DMS 273 (cell line): ENCODE measurements at regions not wholly inside any gene's neighbourhood (a gene's known extent, or its start where the extent isn't known, plus 50 kb on each side); places are given as distances from the start of the nearest gene placed in this dataset.
"Not testable (repeated sequence)": the region's sequence is repeated elsewhere in the genome, so short reads cannot be mapped to it uniquely, and the experiment has no call there.

Experiments used
- DNase-seq: peaks from one replicate; lab custom pipeline; 2025; ENCODE audit not compliant: unreplicated experiment; lab: John Stamatoyannopoulos, UW

DNA sequence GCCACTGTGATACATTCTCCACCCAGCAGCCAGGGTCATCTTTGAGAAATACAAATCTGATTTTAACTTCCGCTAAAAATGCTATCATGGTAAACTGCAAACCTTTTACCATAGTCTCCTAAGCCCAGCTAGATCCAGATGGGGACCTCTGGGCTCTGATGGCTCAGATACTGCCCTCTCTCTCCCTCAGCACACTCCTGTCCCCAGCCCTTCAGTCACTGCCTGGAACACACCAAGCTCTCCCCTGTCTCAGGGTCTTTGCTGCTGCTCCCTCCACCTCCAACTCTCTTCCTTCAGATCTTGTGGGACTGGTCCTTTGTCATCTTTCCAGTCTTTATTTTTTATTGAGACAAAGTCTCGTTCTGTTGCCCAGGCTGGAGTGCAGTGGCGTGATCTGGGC is 65.1 kb downstream of the SPRY4 start:
- no peak for DNase-seq

DNA sequence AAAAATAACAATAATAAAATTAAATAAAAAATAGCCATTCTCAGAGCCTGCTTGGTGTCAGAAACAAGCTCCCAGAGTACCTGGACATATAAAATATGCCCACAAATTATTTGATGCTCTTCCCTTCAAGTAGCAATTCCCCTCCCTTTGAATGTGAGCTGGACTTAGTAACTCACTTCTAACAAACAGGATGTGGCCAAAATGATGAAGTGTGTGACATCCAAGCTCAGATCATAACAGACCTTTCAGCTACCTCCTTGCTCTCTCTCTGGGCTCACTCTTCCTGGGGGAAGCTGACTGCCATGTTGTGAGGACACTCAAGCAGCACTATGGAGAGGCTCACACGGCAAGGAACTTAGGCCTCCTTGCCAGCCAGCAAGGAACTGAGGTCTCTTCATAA is 69.0 kb downstream of the SPRY4 start:
- DNase-seq: no peak

DNA sequence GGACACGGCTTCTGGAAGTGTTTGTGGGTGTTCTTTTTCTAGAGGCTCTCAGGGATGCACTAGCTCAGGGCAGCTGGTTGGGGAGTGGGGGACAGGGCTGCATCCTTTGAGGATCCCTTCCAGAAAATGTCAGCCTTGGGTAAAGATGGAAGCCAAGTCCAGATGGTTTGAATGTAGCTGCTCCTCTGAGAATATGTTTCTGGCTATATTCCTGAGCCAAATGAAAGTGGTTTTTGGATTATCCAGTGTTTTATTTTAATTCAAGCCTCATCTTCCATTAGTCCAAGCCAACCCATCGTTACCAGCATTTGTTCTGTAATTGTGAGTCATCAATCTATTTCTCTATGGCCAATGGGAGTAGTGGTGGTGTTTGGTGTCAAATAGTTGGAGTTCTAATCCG is 70.4 kb downstream of the SPRY4 start:
- DNase-seq: no peak

DNA sequence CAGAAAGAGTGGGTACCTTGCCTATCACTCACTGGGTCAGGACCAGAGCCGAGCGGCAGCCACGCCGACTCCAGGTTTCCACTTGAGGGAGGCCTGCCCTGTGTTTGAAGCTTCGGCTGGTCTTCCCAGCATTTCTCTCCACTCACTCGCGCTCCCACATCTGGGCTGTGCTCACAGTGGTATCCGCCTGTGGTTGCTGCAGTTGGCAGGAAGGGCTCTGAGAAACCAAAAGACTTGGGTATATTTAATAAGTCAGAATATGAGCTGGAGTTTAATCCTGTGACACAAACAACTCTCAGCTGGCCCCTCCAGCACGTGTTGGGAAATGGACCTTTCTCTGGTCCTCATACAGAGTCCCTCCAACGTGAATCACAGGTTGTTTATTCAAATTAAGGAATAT is 70.9 kb downstream of the SPRY4 start:
- no peak for DNase-seq

DNA sequence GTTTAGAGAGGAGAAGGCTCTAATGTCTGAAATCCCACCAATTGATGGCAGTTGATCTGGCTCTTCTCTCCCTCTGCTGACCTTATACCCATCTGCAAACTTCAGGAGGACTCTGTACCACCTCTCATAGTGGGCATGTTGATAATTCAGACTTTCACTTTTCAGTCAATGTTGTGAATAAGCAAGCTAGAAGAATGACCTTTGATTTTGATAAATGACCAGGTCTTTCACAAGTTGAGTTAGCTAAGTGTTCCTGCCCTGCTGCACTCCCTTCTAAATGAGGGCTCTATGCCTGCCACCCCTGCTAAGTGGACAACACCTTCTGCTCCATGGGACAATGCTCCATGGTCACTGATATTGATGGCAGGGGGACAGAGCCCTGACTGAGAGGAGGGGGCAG is 74.7 kb downstream of the SPRY4 start:
- DNase-seq: no peak

DNA sequence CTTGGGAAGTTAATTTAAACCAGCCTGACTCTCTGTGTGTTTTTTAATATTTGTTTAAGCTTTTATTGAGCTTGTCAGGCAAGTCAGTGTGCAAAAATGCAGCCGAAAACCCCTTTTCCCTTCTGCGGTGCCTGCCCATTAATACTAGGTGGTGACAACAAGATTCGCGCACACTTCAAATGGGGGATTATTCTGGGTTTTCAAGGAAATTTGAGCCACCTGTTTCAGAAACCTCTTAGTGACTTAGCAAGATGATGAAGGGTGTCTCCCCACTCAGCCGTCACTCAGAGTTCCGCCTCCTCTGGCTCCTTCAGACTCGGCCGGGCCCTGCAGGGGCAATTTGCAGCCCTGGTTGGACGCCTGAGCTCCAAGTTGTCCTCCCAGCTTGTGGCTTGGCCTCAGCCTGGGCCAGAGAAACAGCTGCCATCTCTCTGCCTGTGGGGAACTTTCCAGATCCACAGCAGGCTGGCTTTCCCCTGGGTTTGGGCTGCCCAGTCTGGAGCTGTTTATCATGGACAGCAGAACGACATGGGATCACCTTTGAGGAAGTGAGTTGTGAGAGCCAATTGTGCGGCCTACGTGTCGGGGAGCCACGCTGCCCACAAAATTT is 75.9 kb downstream of the SPRY4 start:
- DNase-seq: no peak

DNA sequence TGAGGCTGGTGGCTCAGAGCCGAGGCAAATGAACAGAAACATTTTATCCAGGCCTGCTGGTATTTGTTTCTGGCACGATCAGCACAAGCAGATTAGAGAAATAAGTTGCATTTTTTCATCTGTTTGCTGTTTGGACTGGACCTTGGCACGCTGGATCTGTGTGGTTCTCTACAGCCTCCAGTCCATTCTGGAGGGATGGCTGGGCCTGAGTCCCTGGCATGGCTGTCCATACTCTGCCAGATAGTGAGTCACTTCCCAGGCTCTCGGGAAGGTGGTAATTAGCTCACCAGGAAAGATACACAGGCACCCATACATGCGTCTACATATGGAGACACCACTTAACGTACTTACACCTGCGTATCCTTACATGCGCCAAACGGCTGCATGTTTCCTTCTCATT is 78.6 kb downstream of the SPRY4 start:
- DNase-seq: no peak

DNA sequence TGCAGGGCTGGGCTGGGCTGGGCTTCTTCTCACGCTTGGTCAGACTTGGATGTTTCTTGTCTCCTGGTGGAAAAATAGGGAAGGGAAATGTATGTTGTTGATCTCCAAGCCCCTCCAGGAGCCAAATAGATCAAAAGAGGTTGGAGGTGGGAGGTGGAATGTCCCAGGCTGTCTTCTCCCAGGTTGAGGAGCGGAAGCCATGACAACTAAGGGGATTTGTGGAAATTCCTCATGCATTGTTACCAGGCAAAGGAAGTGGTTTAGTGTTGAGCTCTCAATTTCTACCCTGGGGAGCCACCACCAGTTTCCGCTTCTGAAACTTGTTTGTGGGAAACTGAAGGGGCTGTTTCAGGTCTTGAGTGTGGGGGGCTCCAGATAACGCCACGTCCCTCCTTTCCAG is 79.0 kb downstream of the SPRY4 start:
- DNase-seq: no peak

DNA sequence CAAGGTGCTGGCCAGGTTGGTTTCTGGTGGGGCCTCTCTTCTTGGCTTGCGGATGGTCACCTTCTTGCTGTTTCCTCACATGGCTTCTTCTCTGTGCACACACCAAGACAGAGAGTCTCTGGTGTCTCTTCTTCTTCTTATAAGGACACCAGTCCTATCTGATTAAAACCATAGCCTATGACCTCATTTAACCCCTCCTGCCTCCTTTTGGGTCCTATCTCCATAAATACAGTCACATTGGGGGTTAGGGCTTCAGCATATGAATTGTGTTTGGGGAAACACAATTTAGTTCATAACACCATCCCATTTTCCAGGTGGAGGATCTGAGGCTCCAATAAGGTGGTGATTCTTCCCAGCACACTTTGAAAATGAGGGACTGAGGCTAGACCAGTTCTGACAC is 80.4 kb downstream of the SPRY4 start:
- DNase-seq: no peak

DNA sequence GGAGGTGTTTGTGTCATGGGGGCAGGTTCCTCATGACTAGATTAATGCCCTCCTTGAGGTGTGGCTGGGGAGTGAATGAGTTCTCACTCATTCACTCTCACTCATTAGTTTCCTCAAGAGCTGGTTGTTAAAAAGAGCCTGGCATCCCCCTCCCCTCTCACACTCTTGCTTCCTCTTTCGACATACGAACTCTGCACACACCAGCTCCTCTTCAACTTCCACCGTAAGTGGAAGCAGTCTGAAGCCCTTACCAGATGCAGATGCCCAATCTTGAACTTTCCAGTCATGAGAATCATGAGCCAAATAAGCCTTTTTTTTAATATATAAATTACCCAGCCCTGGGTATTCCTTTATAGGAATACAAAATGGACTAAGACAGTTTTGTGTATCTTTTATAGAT is 82.5 kb downstream of the SPRY4 start:
- no peak for DNase-seq

DNA sequence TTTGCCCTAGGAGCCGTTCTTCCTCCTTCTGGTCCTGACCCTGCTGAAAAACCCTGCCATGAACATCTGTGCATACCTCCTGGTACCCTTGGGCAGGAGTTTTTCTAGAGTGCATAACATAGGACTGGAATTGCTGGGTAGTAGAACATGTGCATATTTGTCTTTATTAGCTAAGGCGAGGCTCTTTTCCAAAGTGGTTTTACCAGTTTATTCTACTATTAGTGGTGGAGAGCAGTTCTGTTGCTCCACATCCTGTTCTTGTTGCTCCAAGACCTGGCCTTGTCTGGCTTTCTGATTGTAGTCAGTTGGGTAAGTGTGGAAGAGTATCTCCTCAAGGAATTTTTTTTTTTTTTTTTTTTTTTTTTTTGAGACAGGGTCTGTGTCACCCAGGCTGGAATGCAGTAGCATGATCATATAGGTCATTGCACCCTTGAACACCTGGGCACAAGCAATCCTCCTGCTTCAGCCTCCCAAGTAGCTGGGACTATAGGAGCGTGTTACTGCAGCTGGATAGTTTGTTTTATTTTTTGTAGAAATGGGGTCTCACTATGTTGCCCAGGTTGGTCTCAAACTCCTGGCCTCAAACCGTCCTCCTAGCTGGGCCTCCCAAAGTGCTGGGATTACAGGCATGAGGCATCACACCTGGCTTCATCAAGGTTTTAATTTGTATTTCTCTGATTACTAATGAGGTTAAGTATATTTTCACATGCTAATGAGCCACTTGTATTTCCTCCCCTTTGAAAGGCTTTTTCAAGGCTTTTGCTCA is 85.2 kb downstream of the SPRY4 start:
- no peak for DNase-seq

DNA sequence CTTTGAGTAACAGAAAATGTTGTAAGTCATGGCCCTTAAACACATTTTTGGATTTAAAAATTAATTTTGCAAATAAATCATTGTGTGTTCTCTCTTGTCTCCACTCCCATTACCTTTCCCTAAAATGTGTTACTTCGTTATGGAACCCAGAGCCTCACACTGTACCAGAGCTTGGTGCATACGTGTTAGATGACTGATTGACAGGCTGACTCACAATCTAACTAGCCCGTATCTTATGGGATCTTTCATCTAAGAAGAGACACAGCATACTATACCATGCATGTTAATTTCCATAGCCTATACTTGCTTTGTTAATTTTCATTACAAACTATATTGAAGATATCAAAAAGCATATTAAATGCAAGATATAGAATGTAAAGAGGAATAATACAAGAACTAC is 87.1 kb downstream of the SPRY4 start:
- no peak for DNase-seq

DNA sequence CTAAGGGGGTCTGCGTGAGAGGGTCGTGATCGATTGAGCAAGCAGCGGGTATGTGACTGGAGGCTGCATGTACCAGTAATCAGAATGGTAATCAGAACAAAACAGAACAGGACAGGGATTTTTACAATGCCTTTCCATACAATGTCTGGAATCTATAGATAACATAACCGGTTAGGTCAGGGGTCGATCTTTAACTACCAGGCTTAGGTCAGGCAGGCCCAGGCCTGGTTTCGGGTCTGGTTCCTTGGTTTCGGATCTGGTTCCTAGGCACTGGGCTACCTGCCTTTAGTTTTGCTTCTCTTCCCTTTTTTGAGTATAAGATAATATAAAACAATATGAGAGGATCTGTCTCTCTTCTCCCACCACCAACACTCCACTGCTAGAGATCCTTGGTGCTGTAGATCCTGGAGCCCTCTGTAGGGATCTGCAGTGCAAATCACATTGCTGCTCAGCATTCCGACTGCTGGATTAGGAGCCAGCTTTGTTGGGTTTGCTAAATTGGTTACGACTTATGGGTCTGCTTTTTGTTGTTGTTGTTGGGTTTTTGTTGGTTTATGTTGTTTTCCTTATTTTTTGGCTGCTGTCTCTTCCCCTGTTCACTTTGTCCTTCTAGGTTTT is 88.0 kb downstream of the SPRY4 start:
- DNase-seq: not testable (repeated sequence)

DNA sequence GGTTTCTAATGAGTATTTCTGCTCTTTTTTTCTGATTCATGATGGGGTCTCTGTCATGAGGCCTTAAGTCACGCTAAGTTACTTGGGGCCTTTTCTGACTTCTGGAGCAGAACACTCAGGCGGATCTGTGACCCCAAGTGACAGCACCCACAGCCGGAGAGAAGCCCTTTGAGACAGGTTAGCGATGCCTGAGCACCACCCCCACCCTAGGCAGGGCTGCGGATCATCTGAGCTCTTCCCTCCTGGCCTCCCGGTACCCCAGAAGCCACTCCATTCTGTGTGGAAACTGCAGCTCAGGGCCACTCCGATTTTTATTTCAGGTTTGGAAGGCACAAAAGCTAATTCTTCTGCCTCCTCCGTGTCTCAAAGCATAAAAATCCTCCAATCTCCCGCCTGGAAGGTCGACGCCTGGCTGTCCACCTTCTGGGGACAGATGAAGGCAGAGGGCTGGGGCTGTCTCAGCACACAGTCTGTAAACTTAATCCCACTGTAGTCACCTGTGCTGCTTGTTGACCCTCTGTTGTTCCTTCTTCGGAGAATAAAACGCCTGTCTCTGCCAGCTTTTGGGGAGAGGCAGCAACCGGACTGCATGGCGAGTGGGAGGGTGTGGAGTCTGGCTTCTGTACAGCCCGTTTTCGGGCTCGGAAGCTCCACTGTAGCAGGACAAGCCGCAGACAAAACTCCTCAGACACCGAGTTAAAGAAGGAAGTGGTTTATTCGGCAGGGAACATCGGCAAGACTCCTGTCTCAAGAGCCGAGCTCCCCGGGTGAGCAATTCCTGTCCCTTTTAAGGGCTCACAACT is 88.8 kb downstream of the SPRY4 start:
- DNase-seq: no peak

DNA sequence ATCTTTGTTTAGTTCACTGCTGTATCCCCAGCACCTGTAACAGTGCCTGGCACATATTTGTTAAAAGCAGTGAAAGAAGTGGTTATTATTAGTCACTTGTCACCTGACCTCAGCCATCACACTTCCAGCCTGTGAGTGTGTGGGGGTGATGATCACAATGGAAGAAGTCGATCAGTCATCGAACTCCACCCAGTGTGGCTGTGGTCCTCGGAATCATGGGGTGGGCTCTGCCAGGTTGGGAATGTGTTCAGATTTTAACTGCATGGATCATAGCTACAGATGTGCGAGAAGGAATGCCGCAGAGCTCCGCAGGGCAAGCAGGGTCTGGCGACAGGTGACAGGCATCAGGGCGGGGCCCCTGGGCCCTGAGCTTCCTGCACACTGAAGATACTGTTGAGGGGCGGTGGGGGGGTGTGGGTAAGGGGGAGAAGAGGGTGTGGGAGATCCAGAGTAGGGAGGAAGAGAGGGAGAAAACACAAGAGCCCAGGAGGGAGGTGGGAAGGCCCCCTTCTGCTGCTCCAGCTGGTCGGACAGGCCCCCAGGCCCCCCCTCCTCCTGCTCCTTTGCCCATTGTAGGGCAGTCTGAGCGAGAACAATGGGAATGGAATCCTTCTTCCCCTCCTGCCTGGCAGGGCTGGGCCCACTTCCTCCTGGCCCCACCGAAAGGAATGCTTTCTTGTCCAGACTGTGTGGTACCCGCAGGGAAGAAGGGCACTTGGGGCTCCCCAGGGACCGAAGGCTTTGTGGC is 89.6 kb downstream of the SPRY4 start:
- no peak for DNase-seq

DNA sequence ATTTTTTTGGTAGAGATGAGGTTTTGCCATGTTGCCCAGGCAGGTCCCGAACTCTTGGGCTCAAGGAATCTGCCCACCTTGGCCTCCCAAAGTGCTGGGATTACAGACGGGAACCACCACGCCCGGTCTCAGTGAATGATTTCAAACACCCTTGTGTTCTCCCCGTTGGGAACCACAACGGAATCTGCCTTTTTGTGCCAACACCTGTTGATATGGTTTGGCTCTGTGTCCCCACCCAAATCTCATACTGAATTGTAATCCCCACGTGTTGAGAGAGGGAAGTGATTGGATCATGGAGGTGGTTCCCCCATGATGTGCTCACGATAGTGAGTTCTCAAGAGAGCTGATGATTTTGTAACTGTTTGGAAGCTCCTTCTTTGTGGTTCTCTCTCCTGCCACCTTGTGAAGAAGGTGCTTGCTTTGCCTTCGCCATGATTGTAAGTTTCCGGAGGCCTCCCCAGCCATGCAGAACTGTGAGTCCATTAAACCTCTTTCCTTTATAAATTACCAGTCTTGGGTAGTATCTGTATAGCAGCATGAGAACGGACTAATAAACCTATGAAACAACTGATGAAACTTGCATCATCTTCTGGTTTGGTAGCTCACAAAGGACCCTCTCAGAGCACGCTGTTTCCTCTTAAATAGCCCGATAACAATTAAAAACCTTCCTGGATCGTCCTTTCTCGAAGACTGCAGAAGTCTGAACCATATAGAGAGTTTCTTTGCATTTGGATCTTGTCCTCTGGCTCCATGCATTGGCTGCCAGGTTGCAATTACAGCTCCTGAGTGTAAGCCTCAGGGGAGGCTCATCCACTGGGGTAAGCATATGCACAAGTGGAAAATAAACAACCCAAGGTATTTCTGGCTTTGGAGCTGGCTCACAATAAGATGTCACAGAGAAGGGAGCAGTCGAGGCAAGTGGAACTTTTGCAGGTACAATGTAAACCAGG is 91.5 kb downstream of the SPRY4 start:
- DNase-seq: no peak

DNA sequence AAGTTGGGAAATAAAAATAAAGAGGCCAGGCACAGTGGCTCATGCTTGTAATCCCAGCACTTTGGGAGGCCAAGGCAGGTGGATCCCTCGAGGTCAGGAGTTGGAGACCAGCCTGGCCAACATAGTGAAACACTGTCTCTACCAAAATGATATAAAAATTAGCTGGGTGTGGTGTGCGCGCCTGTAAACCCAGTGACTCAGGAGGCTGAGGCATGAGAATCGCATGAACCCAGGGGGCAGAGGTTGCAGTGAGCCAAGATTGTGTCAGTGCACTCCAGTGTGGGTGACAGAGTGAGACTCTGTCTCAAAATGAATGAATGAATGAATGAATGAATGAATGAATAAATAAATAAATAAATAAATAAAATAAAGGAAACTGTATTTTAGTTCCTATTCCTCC is 93.9 kb downstream of the SPRY4 start:
- DNase-seq: not testable (repeated sequence)

DNA sequence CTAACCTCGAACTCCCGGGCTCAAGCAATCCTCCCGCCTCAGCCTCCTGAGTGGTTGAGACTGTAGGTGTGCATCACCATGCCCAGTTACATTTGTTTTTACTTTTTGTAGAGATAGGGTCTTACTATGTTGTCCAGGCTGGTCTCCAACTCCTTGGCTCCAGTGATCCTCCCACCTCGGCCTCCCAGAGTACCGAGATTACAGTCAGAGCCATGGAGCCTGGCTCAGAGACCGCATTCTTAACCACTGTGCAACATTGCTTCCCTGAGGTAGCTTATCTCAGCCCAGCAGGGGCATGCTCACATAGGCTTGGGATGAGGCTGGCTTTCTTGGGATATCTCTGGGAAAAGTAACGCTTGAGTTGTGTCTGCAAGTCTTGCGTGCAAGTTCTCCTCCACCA is 99.7 kb downstream of the SPRY4 start:
- DNase-seq: no peak

DNA sequence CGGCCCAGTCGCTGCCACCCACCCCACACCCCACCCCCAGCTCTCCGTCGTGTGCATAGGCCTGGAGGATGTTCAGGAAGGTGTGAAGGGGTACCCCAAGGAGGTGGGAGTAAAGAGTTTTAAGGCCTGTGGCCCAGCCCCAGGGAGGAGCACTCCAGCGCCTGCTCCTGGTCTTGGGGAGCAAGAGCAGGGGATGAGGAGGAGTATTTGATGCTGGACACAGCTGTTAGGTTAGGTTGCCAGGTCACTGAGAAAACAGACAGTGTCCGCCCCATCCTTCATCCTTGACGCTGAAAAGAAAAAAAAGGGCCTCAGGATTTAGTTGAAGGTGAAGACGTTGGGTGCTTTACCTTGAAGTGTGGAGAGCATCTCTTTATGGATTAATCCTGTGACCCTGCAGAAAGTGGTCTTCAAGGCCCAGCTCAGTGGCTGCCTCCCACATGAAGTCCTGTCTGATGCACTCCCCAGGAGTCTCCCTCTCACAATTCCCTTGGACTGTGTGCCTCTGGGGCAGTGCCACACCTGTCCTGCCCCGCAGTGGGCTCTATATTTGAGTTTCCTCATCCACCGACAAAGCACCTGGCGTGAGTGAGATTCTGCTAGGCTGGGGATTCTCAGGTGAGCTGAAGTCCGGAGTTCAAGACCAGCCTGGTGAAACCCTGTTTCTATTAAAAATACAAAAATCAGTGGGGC is 101.8 kb downstream of the SPRY4 start:
- DNase-seq: no peak
